ENCODE measurements at regions not wholly inside any gene's neighbourhood (a gene's known extent, or its start where the extent isn't known, plus 50 kb on each side); places are given as distances from the start of the nearest gene placed in this dataset.

DNA sequence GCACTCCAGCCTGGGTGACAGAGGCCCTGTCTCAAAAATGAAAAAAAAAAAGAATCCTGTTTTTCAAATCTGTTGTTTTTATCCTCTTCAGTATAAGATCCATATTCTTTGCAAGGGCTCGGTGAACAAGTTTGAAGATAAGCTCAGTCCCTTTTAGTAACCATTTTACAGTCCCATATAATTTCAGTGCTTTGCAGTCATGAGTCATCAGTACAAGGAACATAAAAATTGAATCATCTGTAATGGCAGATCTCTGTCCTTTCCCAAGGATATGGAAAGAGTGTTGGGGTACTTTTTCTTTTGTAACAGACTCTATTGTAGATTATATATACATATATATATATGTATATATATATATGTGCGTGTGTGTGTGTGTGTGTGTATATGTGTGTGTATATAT lies 52.2 kb upstream of the ZPBP start:
- H3K36me3 ChIP-seq (ENCODE audit: control insufficient read depth, insufficient read depth, low read length): no peaks in the 10 kb centered on the region
- H3K27me3 ChIP-seq (replicated peaks; ENCODE audit: control insufficient read depth, insufficient read depth, low read length, poor library complexity, severe bottlenecking): no peaks in the 10 kb centered on the region
- no peak for DNase-seq
- H3K27ac ChIP-seq (ENCODE audit: insufficient read depth, low read length, poor library complexity, severe bottlenecking): no peak overlapping the region
- no peak overlapping the region for H3K4me3 ChIP-seq (ENCODE audit: insufficient read depth, low read depth, low read length, poor library complexity, severe bottlenecking)
- H3K4me1 ChIP-seq (ENCODE audit: control insufficient read depth, insufficient read depth, low read length, poor library complexity, severe bottlenecking): peaks cover 19% of the 10 kb centered on the region
- H3K9me3 ChIP-seq (ENCODE audit: control insufficient read depth, low read length): no peaks in the 10 kb centered on the region
